GM23338 (cell line): ENCODE measurements at regions not wholly inside any gene's neighbourhood (a gene's known extent, or its start where the extent isn't known, plus 50 kb on each side); places are given as distances from the start of the nearest gene placed in this dataset.
A peak's percentile ranks its signal among the peaks of the same experiment; 100 is the strongest.

Experiments
- ATAC-seq: fragments of 200-7000 bp; cut with Tn5 transposase; 3 replicates; pipeline ENCODE4 v1.9.1; 2020
- DNase-seq: peaks from one replicate; pipeline ENCODE4 v3.0.0-alpha.2; 2015; ENCODE audit warnings: low spot score
- H2AFZ ChIP-seq: fragments of 200-600 bp; sonication (generic); 2 replicates; pipeline ENCODE4 v1.8.0; 2016; ENCODE audit warnings: antibody characterized with exemption, mild to moderate bottlenecking, moderate library complexity
- H3F3A ChIP-seq: fragments of 200-600 bp; sonication (generic); replicated peaks from 2 replicates; pipeline ENCODE4 v1.8.0; 2017; ENCODE audit warnings: antibody characterized with exemption, mixed run types, low read depth
- H3K27ac ChIP-seq: fragments of 200-600 bp; sonication (generic); 2 replicates; pipeline ENCODE4 v1.6.1; 2016; ENCODE audit warnings: low read depth
- H3K27me3 ChIP-seq: fragments of 200-600 bp; sonication (generic); 2 replicates; pipeline ENCODE4 v1.8.0; 2016; ENCODE audit warnings: mild to moderate bottlenecking, mixed run types, moderate library complexity; ENCODE audit not compliant: insufficient read depth
- H3K36me3 ChIP-seq: fragments of 200-600 bp; sonication (generic); 2 replicates; pipeline ENCODE4 v1.8.0; 2016; ENCODE audit warnings: mild to moderate bottlenecking; ENCODE audit not compliant: insufficient read depth
- H3K4me1 ChIP-seq: fragments of 200-600 bp; sonication (generic); 2 replicates; pipeline ENCODE4 v1.8.0; 2016; ENCODE audit warnings: mild to moderate bottlenecking, moderate library complexity; ENCODE audit not compliant: insufficient read depth
- H3K4me2 ChIP-seq: fragments of 200-600 bp; sonication (generic); 2 replicates; pipeline ENCODE4 v1.7.1; 2017; ENCODE audit warnings: mixed run types
- H3K4me3 ChIP-seq: fragments of 200-600 bp; sonication (generic); 2 replicates; pipeline ENCODE4 v1.6.1; 2016; ENCODE audit warnings: mixed run types
- H3K79me2 ChIP-seq: fragments of 200-600 bp; sonication (generic); replicated peaks from 2 replicates; pipeline ENCODE4 v1.8.0; 2017; ENCODE audit warnings: mild to moderate bottlenecking; ENCODE audit not compliant: insufficient read depth
- H3K9me2 ChIP-seq: fragments of 200-600 bp; sonication (generic); 2 replicates; pipeline ENCODE4 v1.8.0; 2017; ENCODE audit not compliant: insufficient read depth
- H4K20me1 ChIP-seq: fragments of 200-600 bp; sonication (generic); replicated peaks from 2 replicates; pipeline ENCODE4 v1.8.0; 2017; ENCODE audit warnings: mild to moderate bottlenecking; ENCODE audit not compliant: insufficient read depth
- H3K27ac Mint-ChIP-seq: 2 replicates; pipeline ENCODE4 v1.8.0; 2020; ENCODE audit warnings: inconsistent platforms, mild to moderate bottlenecking, moderate library complexity, mixed read lengths
- H3K27me3 Mint-ChIP-seq: 3 replicates; pipeline ENCODE4 v1.8.0; 2022; ENCODE audit warnings: low read depth, mild to moderate bottlenecking, moderate library complexity, mixed read lengths, inconsistent platforms; ENCODE audit not compliant: insufficient read depth, poor library complexity
- H3K36me3 Mint-ChIP-seq: 3 replicates; pipeline ENCODE4 v1.8.0; 2021; ENCODE audit warnings: low read depth, mild to moderate bottlenecking, inconsistent platforms, moderate library complexity, mixed read lengths
- H3K4me1 Mint-ChIP-seq: 3 replicates; pipeline ENCODE4 v1.8.0; 2020; ENCODE audit warnings: mild to moderate bottlenecking, inconsistent platforms, mixed read lengths
- H3K4me3 Mint-ChIP-seq: 3 replicates; pipeline ENCODE4 v1.8.0; 2021; ENCODE audit warnings: moderate library complexity, mild to moderate bottlenecking, inconsistent platforms, mixed read lengths
- H3K9me3 Mint-ChIP-seq: 3 replicates; pipeline ENCODE4 v1.8.0; 2020; ENCODE audit warnings: moderate library complexity, mild to moderate bottlenecking, inconsistent platforms, mixed read lengths
- CREB1 ChIP-seq: fragments of 250-450 bp; sonication (Bioruptor Pico); IDR thresholded peaks from 2 replicates; pipeline ENCODE4 v1.5.0; 2020; ENCODE audit warnings: low read depth, mild to moderate bottlenecking, moderate library complexity
- EZH2phosphoT487 ChIP-seq: fragments of 200-600 bp; sonication (generic); IDR thresholded peaks from one replicate; pipeline ENCODE4 v1.8.1; 2018; ENCODE audit warnings: antibody characterized with exemption; ENCODE audit not compliant: unreplicated experiment
- JUNB ChIP-seq: IDR thresholded peaks from one replicate; pipeline ENCODE4 v1.6.1; 2016; ENCODE audit warnings: antibody characterized with exemption; ENCODE audit not compliant: unreplicated experiment
- NANOG ChIP-seq: IDR thresholded peaks from 2 replicates; pipeline ENCODE4 v1.6.1; 2016; ENCODE audit warnings: antibody characterized with exemption, borderline replicate concordance
- STAT1 ChIP-seq: IDR thresholded peaks from one replicate; pipeline ENCODE4 v1.6.1; 2016; ENCODE audit warnings: antibody characterized with exemption; ENCODE audit not compliant: unreplicated experiment
- TF ChIP-seq, protein P1 (sequence below): fragments of 250-450 bp; sonication (Bioruptor Pico); IDR thresholded peaks from 2 replicates; pipeline ENCODE4 v1.5.0; 2020; ENCODE audit warnings: mild to moderate bottlenecking, moderate library complexity
- TF ChIP-seq, protein P2 (sequence below): IDR thresholded peaks from 2 replicates; pipeline ENCODE4 v1.6.1; 2016; ENCODE audit warnings: antibody characterized with exemption

GRCh38 chr9:115733318-115734110 is 420.1 kb upstream of the PAPPA start (continued):
- TF ChIP-seq, protein P1, sequence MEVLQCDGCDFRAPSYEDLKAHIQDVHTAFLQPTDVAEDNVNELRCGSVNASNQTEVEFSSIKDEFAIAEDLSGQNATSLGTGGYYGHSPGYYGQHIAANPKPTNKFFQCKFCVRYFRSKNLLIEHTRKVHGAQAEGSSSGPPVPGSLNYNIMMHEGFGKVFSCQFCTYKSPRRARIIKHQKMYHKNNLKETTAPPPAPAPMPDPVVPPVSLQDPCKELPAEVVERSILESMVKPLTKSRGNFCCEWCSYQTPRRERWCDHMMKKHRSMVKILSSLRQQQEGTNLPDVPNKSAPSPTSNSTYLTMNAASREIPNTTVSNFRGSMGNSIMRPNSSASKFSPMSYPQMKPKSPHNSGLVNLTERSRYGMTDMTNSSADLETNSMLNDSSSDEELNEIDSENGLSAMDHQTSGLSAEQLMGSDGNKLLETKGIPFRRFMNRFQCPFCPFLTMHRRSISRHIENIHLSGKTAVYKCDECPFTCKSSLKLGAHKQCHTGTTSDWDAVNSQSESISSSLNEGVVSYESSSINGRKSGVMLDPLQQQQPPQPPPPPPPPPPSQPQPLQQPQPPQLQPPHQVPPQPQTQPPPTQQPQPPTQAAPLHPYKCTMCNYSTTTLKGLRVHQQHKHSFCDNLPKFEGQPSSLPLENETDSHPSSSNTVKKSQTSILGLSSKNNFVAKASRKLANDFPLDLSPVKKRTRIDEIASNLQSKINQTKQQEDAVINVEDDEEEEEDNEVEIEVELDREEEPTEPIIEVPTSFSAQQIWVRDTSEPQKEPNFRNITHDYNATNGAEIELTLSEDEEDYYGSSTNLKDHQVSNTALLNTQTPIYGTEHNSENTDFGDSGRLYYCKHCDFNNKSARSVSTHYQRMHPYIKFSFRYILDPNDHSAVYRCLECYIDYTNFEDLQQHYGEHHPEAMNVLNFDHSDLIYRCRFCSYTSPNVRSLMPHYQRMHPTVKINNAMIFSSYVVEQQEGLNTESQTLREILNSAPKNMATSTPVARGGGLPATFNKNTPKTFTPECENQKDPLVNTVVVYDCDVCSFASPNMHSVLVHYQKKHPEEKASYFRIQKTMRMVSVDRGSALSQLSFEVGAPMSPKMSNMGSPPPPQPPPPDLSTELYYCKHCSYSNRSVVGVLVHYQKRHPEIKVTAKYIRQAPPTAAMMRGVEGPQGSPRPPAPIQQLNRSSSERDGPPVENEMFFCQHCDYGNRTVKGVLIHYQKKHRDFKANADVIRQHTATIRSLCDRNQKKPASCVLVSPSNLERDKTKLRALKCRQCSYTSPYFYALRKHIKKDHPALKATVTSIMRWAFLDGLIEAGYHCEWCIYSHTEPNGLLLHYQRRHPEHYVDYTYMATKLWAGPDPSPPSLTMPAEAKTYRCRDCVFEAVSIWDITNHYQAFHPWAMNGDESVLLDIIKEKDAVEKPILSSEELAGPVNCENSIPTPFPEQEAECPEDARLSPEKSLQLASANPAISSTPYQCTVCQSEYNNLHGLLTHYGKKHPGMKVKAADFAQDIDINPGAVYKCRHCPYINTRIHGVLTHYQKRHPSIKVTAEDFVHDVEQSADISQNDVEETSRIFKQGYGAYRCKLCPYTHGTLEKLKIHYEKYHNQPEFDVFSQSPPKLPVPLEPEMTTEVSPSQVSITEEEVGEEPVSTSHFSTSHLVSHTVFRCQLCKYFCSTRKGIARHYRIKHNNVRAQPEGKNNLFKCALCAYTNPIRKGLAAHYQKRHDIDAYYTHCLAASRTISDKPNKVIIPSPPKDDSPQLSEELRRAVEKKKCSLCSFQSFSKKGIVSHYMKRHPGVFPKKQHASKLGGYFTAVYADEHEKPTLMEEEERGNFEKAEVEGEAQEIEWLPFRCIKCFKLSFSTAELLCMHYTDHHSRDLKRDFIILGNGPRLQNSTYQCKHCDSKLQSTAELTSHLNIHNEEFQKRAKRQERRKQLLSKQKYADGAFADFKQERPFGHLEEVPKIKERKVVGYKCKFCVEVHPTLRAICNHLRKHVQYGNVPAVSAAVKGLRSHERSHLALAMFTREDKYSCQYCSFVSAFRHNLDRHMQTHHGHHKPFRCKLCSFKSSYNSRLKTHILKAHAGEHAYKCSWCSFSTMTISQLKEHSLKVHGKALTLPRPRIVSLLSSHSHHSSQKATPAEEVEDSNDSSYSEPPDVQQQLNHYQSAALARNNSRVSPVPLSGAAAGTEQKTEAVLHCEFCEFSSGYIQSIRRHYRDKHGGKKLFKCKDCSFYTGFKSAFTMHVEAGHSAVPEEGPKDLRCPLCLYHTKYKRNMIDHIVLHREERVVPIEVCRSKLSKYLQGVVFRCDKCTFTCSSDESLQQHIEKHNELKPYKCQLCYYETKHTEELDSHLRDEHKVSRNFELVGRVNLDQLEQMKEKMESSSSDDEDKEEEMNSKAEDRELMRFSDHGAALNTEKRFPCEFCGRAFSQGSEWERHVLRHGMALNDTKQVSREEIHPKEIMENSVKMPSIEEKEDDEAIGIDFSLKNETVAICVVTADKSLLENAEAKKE (CRISPR knock-in tag) = no peak
- TF ChIP-seq STAT1 (no peak), EZH2phosphoT487 (no peak), CREB1 (CRISPR knock-in tag) (no peak), NANOG (no peak), JUNB (no peak)

DNA sequence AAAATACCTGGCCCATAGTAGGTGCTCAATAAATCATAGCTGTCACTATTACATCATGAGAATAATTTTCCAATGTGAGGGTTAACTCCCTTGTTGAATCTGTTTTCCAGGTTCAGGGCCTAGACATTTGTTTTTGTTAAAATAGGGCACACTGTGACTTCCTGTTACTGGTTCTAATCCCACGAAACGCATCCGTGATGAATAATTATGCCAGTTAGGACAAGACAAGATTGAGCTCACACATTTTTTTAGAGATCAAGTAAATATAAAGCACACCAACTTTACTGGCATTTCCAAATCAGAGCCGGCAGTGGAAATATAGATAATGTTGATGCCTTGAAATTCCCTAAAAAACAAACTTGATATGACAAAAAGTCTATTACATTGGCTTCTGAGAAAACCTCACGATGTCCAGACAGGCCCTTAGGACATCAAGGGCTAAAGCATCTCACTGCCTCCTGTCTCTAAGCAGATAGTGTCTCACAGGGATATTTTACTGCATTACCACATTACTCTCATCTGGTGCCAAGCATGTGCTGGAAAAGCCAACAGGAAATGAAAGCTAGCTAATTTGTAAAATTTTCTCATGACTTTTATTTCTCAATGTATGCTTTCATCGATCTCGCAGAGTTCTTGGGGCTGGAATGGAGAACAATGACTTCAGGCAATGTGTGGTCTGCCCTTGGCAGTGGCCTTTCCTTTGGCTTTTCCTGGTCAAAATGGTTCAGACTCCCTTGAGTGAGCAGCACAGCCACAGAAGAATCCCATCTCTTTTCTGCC is 414.3 kb upstream of the PAPPA start:
- Histone ChIP-seq H3K4me1 (no peaks in the 10 kb centered on the region), H3F3A (no peaks in the 10 kb centered on the region), H2AFZ (peak overlapping the region; percentile 53; the same call in 1 of the 2 replicates), H3K27ac (no peak overlapping the region), H3K4me2 (no peak overlapping the region), H3K27me3 (no peaks in the 10 kb centered on the region), H3K36me3 (no peaks in the 10 kb centered on the region), H3K9me2 (no peaks in the 10 kb centered on the region), H3K4me3 (no peak overlapping the region), H3K79me2 (no peaks in the 10 kb centered on the region), H4K20me1 (no peaks in the 10 kb centered on the region)
- no peak for TF ChIP-seq JUNB
- TF ChIP-seq, protein P2, sequence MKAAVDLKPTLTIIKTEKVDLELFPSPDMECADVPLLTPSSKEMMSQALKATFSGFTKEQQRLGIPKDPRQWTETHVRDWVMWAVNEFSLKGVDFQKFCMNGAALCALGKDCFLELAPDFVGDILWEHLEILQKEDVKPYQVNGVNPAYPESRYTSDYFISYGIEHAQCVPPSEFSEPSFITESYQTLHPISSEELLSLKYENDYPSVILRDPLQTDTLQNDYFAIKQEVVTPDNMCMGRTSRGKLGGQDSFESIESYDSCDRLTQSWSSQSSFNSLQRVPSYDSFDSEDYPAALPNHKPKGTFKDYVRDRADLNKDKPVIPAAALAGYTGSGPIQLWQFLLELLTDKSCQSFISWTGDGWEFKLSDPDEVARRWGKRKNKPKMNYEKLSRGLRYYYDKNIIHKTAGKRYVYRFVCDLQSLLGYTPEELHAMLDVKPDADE = no peak
- TF ChIP-seq STAT1 = no peak
- DNase-seq (no peak), ATAC-seq (no peak)
- Mint-ChIP-seq H3K9me3 (no peaks in the 10 kb centered on the region), H3K36me3 (no peaks in the 10 kb centered on the region), H3K27ac (no peak overlapping the region), H3K4me3 (no peak overlapping the region), H3K4me1 (no peaks in the 10 kb centered on the region), H3K27me3 (peaks cover 2% of the 10 kb centered on the region)
